SK-N-SH treated with all-trans-retinoic acid at 6 μM for 48 hours (cell line): ENCODE measurements at regions not wholly inside any gene's neighbourhood (a gene's known extent, or its start where the extent isn't known, plus 50 kb on each side); places are given as distances from the start of the nearest gene placed in this dataset.

Source experiments
- CREB5 ChIP-seq: fragments of 250-450 bp; sonication (Bioruptor Pico); IDR thresholded peaks from 2 replicates; pipeline ENCODE4 v1.5.1; 2020; ENCODE audit warnings: low read depth, mild to moderate bottlenecking, moderate library complexity
- ISL1 ChIP-seq: fragments of 250-450 bp; sonication (Bioruptor Pico); IDR thresholded peaks from 2 replicates; pipeline ENCODE4 v2.1.2; 2022; ENCODE audit warnings: mild to moderate bottlenecking, moderate library complexity
- OSR1 ChIP-seq: fragments of 250-450 bp; sonication (Bioruptor Pico); IDR thresholded peaks from 2 replicates; pipeline ENCODE4 v1.8.0; 2022; ENCODE audit warnings: moderate library complexity, mild to moderate bottlenecking, inconsistent platforms
- ZNF70 ChIP-seq: fragments of 450-650 bp; formaldehyde crosslinking; IDR thresholded peaks from 2 replicates; pipeline ENCODE4 v1.5.0; 2020; ENCODE audit warnings: mild to moderate bottlenecking, moderate library complexity
- TF ChIP-seq, protein P1 (sequence below): fragments of 250-450 bp; sonication (Bioruptor Pico); IDR thresholded peaks from 2 replicates; pipeline ENCODE4 v1.8.0; 2020; ENCODE audit warnings: mild to moderate bottlenecking, moderate library complexity, borderline replicate concordance

GRCh38 chr19:29328586-29328985 is 115.6 kb upstream of the UQCRFS1 start:
- TF ChIP-seq CREB5, result no peak
- TF ChIP-seq OSR1, result no peak
- no peak for TF ChIP-seq ZNF70
- TF ChIP-seq, protein P1, sequence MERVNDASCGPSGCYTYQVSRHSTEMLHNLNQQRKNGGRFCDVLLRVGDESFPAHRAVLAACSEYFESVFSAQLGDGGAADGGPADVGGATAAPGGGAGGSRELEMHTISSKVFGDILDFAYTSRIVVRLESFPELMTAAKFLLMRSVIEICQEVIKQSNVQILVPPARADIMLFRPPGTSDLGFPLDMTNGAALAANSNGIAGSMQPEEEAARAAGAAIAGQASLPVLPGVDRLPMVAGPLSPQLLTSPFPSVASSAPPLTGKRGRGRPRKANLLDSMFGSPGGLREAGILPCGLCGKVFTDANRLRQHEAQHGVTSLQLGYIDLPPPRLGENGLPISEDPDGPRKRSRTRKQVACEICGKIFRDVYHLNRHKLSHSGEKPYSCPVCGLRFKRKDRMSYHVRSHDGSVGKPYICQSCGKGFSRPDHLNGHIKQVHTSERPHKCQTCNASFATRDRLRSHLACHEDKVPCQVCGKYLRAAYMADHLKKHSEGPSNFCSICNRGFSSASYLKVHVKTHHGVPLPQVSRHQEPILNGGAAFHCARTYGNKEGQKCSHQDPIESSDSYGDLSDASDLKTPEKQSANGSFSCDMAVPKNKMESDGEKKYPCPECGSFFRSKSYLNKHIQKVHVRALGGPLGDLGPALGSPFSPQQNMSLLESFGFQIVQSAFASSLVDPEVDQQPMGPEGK (CRISPR knock-in tag), result no peak
- TF ChIP-seq ISL1 (CRISPR knock-in tag), result no peak
